ENCODE measurements at regions not wholly inside any gene's neighbourhood (a gene's known extent, or its start where the extent isn't known, plus 50 kb on each side); places are given as distances from the start of the nearest gene placed in this dataset.

GRCh38 chr3:159649951-159650350, 338.7 kb upstream of the IL12A start:
- Histone ChIP-seq H3K9me3 (no peaks in the 10 kb centered on the region), H3K36me3 (no peaks in the 10 kb centered on the region), H3K27ac (no peak overlapping the region), H3K4me3 (ENCODE audit: low read depth in 1 of 2, low read length in 1 of 2) (no peak overlapping the region), H3K4me1 (ENCODE audit: control insufficient read depth in 1 of 2, insufficient read depth in 1 of 2, low read depth in 1 of 2, low read length in 1 of 2) (no peaks in the 10 kb centered on the region), H3K27me3 (no peaks in the 10 kb centered on the region)
- TF ChIP-seq CTCF (IDR thresholded peaks at IDR 0.05) = no peak

- Histone ChIP-seq H3K4me3 (ENCODE audit: low read depth in 1 of 2, low read length in 1 of 2) (no peak overlapping the region), H3K9me3 (no peaks in the 10 kb centered on the region), H3K36me3 (no peaks in the 10 kb centered on the region), H3K4me1 (ENCODE audit: control insufficient read depth in 1 of 2, insufficient read depth in 1 of 2, low read depth in 1 of 2, low read length in 1 of 2) (no peaks in the 10 kb centered on the region), H3K27ac (no peak overlapping the region), H3K27me3 (no peaks in the 10 kb centered on the region)
- TF ChIP-seq CTCF (IDR thresholded peaks at IDR 0.05) = no peak
Observed at GRCh38 chr3:159650726-159651125, 337.9 kb upstream of the IL12A start.

- H3K9me3 ChIP-seq = no peaks in the 10 kb centered on the region
- H3K27me3 ChIP-seq = no peaks in the 10 kb centered on the region
- no peak overlapping the region for H3K27ac ChIP-seq
- no peaks in the 10 kb centered on the region for H3K4me1 ChIP-seq (ENCODE audit: control insufficient read depth in 1 of 2, insufficient read depth in 1 of 2, low read depth in 1 of 2, low read length in 1 of 2)
- no peak overlapping the region for H3K4me3 ChIP-seq (ENCODE audit: low read depth in 1 of 2, low read length in 1 of 2)
- no peaks in the 10 kb centered on the region for H3K36me3 ChIP-seq
- TF ChIP-seq CTCF (IDR thresholded peaks at IDR 0.05) = no peak
Observed at GRCh38 chr3:159652452-159652851, 336.2 kb upstream of the IL12A start.

GRCh38 chr3:159654183-159655134, 334.2 kb upstream of the IL12A start:
- Histone ChIP-seq H3K27ac (no peak overlapping the region), H3K27me3 (no peaks in the 10 kb centered on the region), H3K4me1 (ENCODE audit: control insufficient read depth in 1 of 2, insufficient read depth in 1 of 2, low read depth in 1 of 2, low read length in 1 of 2) (no peaks in the 10 kb centered on the region), H3K4me3 (ENCODE audit: low read depth in 1 of 2, low read length in 1 of 2) (no peak overlapping the region), H3K9me3 (no peaks in the 10 kb centered on the region), H3K36me3 (no peaks in the 10 kb centered on the region)
- no peak for TF ChIP-seq CTCF (IDR thresholded peaks at IDR 0.05)

- H3K4me1 ChIP-seq (ENCODE audit: control insufficient read depth in 1 of 2, insufficient read depth in 1 of 2, low read depth in 1 of 2, low read length in 1 of 2) = no peaks in the 10 kb centered on the region
- no peak overlapping the region for H3K27ac ChIP-seq
- H3K9me3 ChIP-seq = no peaks in the 10 kb centered on the region
- H3K4me3 ChIP-seq (ENCODE audit: low read depth in 1 of 2, low read length in 1 of 2) = no peak overlapping the region
- H3K27me3 ChIP-seq = no peaks in the 10 kb centered on the region
- no peaks in the 10 kb centered on the region for H3K36me3 ChIP-seq
- TF ChIP-seq CTCF (IDR thresholded peaks at IDR 0.05) = no peak
Observed at GRCh38 chr3:159655202-159655601, 333.4 kb upstream of the IL12A start.

Data from neutrophil (primary cell).